ENCODE measurements at regions not wholly inside any gene's neighbourhood (a gene's known extent, or its start where the extent isn't known, plus 50 kb on each side); places are given as distances from the start of the nearest gene placed in this dataset.

- Histone ChIP-seq H3K9me3 (ENCODE audit: control extremely low read depth in 1 of 3, control insufficient read depth in 2 of 3, insufficient read depth in 1 of 3, low read length in 2 of 3) (no peaks in the 10 kb centered on the region), H3K9ac (ENCODE audit: low read length) (no peak overlapping the region), H3K27ac (ENCODE audit: low read length in 2 of 2) (no peak overlapping the region), H3K27me3 (replicated peaks in 1 of 4; ENCODE audit: control extremely low read depth in 1 of 4, control insufficient read depth in 3 of 4, insufficient read depth in 4 of 4, low read length in 3 of 4) (no peaks in the 10 kb centered on the region), H3K79me2 (ENCODE audit: control insufficient read depth, insufficient read depth, low read length) (no peaks in the 10 kb centered on the region), H2AFZ (ENCODE audit: insufficient read depth, low read depth, low read length, poor library complexity, severe bottlenecking) (no peak overlapping the region), H3K36me3 (replicated peaks in 1 of 2; ENCODE audit: control extremely low read depth in 1 of 2, control insufficient read depth in 1 of 2, extremely low read depth in 1 of 2, insufficient read depth in 2 of 2, low read length in 1 of 2) (no peaks in the 10 kb centered on the region), H3K4me2 (replicated peaks; ENCODE audit: low read depth, low read length, poor library complexity, severe bottlenecking) (no peak overlapping the region), H3K4me1 (ENCODE audit: control insufficient read depth in 2 of 2, insufficient read depth in 2 of 2, low read length in 2 of 2) (no peaks in the 10 kb centered on the region), H3K4me3 (ENCODE audit: control extremely low read depth in 1 of 5, extremely low read depth in 1 of 5, insufficient read depth in 1 of 5, low read depth in 2 of 5, low read length in 4 of 5) (no peak overlapping the region), H4K20me1 (ENCODE audit: control insufficient read depth, insufficient read depth, low read length, poor library complexity, severe bottlenecking) (no peaks in the 10 kb centered on the region)
- no peaks in the 10 kb centered on the region for H3K4me1 Mint-ChIP-seq
- no peaks in the 10 kb centered on the region for H3K9me3 Mint-ChIP-seq (ENCODE audit: insufficient read depth)
- H3K27me3 Mint-ChIP-seq = peaks cover 13% of the 10 kb centered on the region
- POLR2A ChIA-PET = no interaction called here
- intact Hi-C loops (cut with micrococcal nuclease) = no loop called here
- no CpG with 5 or more reads among the region's 2 CpGs for WGBS (ENCODE audit: insufficient coverage)
- no peak for DNase-seq
- no peak overlapping the region for H3K4me3 Mint-ChIP-seq
- no peak for ATAC-seq (ENCODE audit: low read depth)
- H3K27ac Mint-ChIP-seq = no peak overlapping the region
- TF ChIP-seq CTCF (IDR thresholded peaks at IDR 0.05) (no peak), EZH2 (IDR thresholded peaks at IDR 0.05; ENCODE audit: borderline replicate concordance, insufficient read depth, low read depth, low read length, poor library complexity, severe bottlenecking) (no peak)
- CTCF ChIA-PET = no interaction called here
Measured at GRCh38 chr4:111636961-111637585, 508.2 kb upstream of the FAM241A start.

- H3K4me3 Mint-ChIP-seq = no peak overlapping the region
- Histone ChIP-seq H3K27ac (ENCODE audit: low read length in 2 of 2) (no peak overlapping the region), H3K9ac (ENCODE audit: low read length) (no peak overlapping the region), H3K27me3 (replicated peaks in 1 of 4; ENCODE audit: control extremely low read depth in 1 of 4, control insufficient read depth in 3 of 4, insufficient read depth in 4 of 4, low read length in 3 of 4) (no peaks in the 10 kb centered on the region), H4K20me1 (ENCODE audit: control insufficient read depth, insufficient read depth, low read length, poor library complexity, severe bottlenecking) (no peaks in the 10 kb centered on the region), H3K36me3 (replicated peaks in 1 of 2; ENCODE audit: control extremely low read depth in 1 of 2, control insufficient read depth in 1 of 2, extremely low read depth in 1 of 2, insufficient read depth in 2 of 2, low read length in 1 of 2) (no peaks in the 10 kb centered on the region), H3K79me2 (ENCODE audit: control insufficient read depth, insufficient read depth, low read length) (no peaks in the 10 kb centered on the region), H2AFZ (ENCODE audit: insufficient read depth, low read depth, low read length, poor library complexity, severe bottlenecking) (no peak overlapping the region), H3K4me1 (ENCODE audit: control insufficient read depth in 2 of 2, insufficient read depth in 2 of 2, low read length in 2 of 2) (no peaks in the 10 kb centered on the region), H3K4me3 (ENCODE audit: control extremely low read depth in 1 of 5, extremely low read depth in 1 of 5, insufficient read depth in 1 of 5, low read depth in 2 of 5, low read length in 4 of 5) (no peak overlapping the region), H3K9me3 (ENCODE audit: control extremely low read depth in 1 of 3, control insufficient read depth in 2 of 3, insufficient read depth in 1 of 3, low read length in 2 of 3) (no peaks in the 10 kb centered on the region), H3K4me2 (replicated peaks; ENCODE audit: low read depth, low read length, poor library complexity, severe bottlenecking) (no peak overlapping the region)
- TF ChIP-seq EZH2 (IDR thresholded peaks at IDR 0.05; ENCODE audit: borderline replicate concordance, insufficient read depth, low read depth, low read length, poor library complexity, severe bottlenecking) = no peak
- TF ChIP-seq CTCF (IDR thresholded peaks at IDR 0.05) = no peak
- ATAC-seq (ENCODE audit: low read depth) (no peak), DNase-seq (no peak)
- no CpG with 5 or more reads among the region's 3 CpGs for WGBS (ENCODE audit: insufficient coverage)
- CTCF ChIA-PET = no interaction called here
- H3K9me3 Mint-ChIP-seq (ENCODE audit: insufficient read depth) = no peaks in the 10 kb centered on the region
- H3K27me3 Mint-ChIP-seq = peaks cover 13% of the 10 kb centered on the region
- H3K4me1 Mint-ChIP-seq = no peaks in the 10 kb centered on the region
- intact Hi-C loops (cut with micrococcal nuclease) = no loop called here
- no peak overlapping the region for H3K27ac Mint-ChIP-seq
- POLR2A ChIA-PET = no interaction called here
Measured at GRCh38 chr4:111639120-111639690, 506.0 kb upstream of the FAM241A start.

Data from B cell (primary cell).